HG03139 (cell line): ENCODE measurements at regions not wholly inside any gene's neighbourhood (a gene's known extent, or its start where the extent isn't known, plus 50 kb on each side); places are given as distances from the start of the nearest gene placed in this dataset.
"Not testable (repeated sequence)": the region's sequence is repeated elsewhere in the genome, so short reads cannot be mapped to it uniquely, and the experiment has no call there.

Experiments
- ATAC-seq: cut with Tn5 transposase; IDR thresholded peaks from one replicate; pipeline ENCODE4 v1.9.1; 2021; ENCODE audit not compliant: unreplicated experiment

- no peak for ATAC-seq
Measured at GRCh38 chr3:127069814-127070440, 87.0 kb downstream of the PLXNA1 start.

GRCh38 chr3:127070776-127071175 is 87.9 kb downstream of the PLXNA1 start:
- ATAC-seq, result no peak

- ATAC-seq, result no peak
Measured at GRCh38 chr3:127071597-127072001, 88.7 kb downstream of the PLXNA1 start.

- no peak for ATAC-seq
Measured at GRCh38 chr3:127072221-127072771, 89.4 kb downstream of the PLXNA1 start.

DNA sequence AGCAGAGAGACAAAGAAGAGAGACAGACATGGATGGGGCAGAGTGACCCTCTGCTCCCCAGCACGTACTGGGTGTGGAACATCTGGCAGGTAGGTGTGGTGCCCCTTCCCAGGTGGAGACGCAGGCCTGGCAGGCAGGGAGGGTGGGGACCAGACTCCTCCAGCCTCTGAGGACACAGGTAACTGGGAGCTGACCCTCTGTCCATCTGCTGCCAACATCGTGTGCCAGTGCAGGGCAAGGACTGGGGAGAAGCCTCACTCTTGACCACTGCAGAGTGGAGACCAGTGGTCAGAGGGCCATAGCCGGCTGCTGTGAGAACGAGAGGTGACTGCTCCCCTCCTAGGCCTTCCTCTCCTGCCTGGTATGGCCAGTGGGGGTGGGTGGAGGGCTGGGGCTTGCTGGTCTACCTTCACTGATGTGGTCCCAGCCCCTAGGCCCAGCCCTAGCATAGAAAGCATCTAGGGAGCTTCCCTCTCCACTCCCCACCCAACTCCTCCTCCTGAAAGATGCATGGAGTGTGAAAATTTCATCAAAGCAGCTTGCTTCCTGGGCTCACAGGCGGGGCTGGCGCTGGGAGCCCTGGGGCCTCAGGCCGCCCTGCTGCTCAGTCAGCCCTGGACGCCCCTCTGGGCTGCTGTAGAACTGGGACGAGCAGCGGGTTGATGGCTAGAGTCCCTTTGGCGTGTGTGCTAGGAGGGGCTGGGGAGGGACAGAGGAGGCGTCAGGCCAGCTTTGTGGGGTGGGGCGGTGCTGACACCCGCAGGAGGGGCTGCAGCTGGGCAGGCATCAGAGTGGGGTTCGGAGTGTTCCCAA is 90.3 kb downstream of the PLXNA1 start:
- no peak for ATAC-seq

DNA sequence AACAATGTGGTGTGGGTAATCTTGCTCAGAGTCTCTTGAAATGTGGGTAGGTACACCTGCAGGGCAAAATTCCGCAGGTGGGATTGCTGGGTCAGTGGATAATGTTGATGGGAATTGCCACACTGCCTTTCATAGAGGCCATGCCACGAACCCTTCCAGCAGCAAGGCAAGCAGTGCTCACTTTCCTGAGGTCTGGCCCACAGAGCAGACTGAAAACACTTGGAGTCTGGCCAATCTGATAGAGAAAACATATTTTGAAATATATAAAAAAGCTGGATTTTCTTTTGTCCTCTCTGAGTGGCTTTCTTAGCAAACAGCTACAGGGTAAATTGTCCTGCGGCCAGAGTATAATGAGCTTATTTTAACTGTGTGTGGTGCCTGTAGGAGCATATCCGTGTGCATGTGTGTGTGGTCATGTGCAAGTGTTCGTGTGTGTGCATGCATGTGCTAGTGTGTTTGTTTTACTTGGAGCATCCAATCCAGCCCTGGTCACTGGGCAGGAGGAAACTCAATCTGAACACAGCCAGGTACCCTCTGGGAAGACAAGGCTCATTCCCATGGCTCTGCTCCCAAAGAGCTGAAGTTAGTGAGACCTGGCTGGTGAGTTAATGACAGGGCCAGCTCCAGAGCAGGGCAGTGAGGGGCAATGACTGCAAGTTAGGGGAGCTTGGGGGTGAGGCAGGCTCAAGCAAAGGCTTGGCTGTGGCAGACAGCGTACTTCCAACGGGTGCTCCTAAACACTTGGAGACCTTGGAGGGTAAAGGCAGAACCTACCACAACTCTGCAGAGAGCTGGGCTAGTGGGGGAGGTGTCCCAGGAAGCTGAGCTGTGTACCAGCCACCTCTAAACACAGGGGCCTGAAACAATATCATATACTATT is 91.3 kb downstream of the PLXNA1 start:
- ATAC-seq, result no peak

DNA sequence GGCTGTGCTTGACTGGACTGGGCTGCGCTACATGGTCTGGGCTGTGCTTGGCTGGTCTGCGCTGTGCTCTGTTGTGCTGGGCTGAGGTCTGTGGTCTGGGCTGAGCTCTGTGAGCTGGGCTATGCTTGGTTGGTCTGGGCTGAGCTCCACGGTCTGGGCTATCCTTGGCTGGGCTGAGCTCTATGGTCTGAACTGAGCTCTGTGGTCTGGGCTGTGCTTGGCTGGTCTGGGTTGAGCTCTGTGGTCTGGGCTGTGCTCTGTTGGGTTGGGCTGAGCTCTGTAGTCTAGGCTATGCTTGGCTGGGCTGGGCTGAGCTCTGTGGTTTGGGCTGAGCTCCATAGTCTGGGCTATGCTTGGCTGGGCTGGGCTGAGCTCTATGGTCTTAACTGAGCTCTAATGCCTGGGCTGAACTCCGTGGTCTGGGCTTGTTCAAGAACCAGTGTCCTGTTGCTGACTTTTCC is 92.0 kb downstream of the PLXNA1 start:
- peak; percentile 83 for ATAC-seq

GRCh38 chr3:127076166-127076992 is 93.5 kb downstream of the PLXNA1 start:
- not testable (repeated sequence) for ATAC-seq

DNA sequence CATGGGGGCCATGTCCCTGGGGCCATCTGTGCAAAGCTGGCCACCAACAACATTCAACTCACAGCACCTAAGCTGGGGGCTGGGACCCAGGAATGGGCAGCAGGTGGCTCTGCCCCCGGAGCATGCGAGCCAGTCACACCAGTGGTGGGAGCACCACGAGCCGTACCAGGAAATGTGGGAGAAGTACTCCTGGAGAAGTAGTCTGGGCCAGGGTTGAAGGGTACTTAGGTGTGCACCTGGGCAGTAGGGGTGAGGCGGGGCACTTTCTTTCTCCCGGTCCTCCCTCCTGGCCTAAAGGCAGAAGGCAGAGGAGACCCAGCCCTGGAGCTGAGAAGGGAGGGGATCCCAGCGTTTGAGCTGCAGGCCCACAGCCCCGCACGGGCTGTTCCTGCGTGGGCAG is 94.2 kb downstream of the PLXNA1 start:
- no peak for ATAC-seq

DNA sequence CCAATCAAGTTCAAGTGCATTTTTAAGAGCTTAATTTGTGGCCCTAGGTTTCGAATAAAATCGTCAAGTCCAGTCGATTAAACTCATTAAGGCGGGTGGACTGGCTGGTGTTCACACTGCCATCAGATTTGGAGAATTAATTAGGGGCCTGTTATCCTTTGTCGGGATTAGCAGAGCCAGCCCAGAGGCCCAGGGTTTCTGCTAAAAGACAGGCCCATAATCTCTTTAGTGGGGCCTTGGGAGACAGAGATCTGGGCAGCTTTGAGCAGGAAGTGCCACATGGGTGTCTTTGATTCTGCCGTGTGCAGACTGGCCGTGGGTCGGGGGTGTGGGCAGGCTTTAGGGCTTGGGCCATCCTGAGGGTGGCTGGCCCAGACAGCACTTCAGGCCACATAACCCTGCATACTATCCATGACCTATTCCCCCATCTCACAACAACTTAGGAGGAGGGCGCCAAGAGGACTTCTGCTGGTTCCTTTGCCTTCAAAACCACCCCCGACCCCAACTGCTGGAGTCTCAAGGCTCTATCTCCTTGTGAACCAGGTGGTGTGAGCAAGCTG is 94.7 kb downstream of the PLXNA1 start:
- no peak for ATAC-seq

DNA sequence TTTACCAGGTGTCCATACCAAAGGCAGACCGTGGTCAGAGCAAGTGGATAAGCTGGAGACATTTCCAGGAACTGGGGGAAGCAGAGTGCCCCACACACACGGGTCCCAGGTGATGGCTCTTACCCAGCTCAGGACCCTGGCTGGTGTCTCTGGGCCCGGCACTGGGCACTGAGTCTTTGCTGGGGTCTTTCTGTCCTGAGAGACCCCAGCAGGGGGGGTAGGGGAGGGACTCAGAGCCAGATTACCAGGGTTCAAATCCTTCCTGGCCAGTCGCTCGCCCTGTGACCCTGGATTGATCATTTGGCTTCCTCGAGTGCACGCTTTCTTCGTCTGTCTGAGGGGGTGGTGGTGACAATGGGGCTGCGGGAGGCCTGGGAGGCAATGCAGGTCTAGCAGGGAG is 95.7 kb downstream of the PLXNA1 start:
- ATAC-seq, result no peak

DNA sequence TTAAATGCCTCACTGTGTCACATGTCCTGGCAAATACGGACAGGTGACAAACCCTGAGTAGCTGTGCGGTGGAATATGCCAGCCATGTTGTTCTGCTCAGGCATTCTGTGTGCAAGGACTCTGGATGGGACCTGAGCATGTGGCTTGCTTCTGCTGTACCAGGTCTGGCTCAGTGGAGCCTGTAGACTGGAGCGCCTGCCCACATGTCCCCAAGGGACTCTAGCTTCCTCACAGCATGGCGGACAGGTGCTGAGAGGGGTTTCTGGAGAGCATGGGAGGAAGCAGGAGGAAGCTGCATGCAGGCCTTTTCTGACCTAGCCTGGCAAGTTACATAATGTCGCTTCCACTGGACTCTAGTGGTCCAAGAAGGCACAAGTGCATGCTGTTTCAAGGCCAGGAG is 96.3 kb downstream of the PLXNA1 start:
- no peak for ATAC-seq

GRCh38 chr3:127081001-127081720 is 98.2 kb downstream of the PLXNA1 start:
- no peak for ATAC-seq

GRCh38 chr3:127082066-127082465 is 99.2 kb downstream of the PLXNA1 start:
- ATAC-seq, result no peak

DNA sequence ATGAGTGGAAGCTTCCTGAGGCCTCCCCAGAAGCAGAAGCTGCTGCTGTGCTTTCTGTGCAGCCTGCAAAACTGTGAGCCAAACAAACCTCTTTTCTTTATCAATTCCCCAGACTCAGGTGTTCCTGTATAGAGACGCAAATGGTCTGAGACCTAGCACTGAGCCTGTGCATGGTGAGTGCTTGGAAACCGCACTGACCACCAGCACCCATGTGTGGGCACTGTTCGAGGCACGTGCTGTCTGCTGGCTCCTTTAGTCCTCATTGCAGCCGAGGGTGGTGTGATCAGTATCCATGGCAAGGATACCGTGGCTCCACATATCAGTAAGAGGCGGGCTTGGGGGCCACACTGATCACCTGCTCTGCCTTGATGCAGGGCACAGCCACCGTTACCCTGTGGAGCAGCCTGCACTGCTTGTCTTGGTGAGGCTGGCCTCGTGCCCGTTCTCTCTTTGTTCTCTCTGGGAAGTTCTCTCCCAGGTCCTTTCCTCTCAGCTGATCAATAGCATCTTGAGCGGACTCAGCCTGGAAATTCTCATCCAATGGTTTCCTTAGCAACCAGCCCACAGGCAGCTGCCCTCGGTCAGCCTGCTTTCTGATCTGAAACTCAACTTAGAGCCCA is 101.0 kb downstream of the PLXNA1 start:
- no peak for ATAC-seq

- ATAC-seq, result no peak
Measured at GRCh38 chr3:127084401-127084990, 101.6 kb downstream of the PLXNA1 start.

GRCh38 chr3:127085576-127085975 is 102.7 kb downstream of the PLXNA1 start:
- no peak for ATAC-seq

DNA sequence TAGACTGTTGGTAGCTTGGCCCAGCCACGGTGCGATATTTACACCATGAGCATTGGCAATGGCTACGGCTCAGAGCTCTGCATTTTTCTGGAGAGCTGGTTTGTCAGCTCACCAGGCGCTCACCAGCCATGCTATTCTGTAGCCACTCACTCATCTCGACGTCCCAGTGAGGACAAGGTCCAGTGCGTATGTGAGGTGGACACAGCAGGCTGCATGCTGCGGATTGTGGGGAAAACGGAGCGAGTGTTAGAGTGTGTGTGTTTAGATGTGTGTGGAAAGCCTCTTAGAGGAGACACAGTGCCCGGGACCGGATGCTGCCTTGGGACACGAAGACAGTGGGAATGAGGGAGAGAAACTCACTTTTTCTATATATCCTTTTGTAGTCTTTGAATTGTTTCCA is 103.7 kb downstream of the PLXNA1 start:
- ATAC-seq, result not testable (repeated sequence)

DNA sequence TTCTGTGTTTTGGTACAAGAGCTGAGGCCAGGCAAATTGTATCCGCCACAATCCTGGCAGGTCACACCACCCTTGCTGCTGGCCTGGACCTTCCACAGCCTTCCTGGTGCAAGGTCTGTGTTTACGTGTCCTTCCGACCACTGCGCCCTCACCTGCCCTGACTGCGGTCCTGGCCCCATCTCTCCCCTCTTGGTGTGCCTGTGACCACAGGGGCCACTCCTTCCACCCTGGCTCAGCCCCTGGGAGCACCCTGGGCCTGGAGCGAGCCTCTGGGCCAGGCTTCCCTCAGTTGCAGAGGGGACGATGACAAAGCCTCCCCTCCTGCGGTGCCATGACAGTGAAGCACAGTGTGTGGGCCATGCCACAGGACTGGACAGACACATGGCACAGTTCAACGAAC is 104.5 kb downstream of the PLXNA1 start:
- no peak for ATAC-seq
